PC-3 (cell line): ENCODE measurements at regions not wholly inside any gene's neighbourhood (a gene's known extent, or its start where the extent isn't known, plus 50 kb on each side); places are given as distances from the start of the nearest gene placed in this dataset.

ENCODE experiments used
- EZH2 ChIP-seq: fragments of 300-600 bp; sonication (generic); IDR thresholded peaks from one replicate; pipeline ENCODE4 v1.6.1; 2017; ENCODE audit warnings: antibody characterized with exemption, mild to moderate bottlenecking, low read length; ENCODE audit not compliant: unreplicated experiment
- TF ChIP-seq, protein P1 (sequence below): fragments of 300-600 bp; sonication (generic); conservative IDR thresholded peaks from 2 replicates; pipeline ENCODE4 v1.5.1; 2017; ENCODE audit warnings: antibody characterized with exemption, low read depth, mild to moderate bottlenecking, low read length

DNA sequence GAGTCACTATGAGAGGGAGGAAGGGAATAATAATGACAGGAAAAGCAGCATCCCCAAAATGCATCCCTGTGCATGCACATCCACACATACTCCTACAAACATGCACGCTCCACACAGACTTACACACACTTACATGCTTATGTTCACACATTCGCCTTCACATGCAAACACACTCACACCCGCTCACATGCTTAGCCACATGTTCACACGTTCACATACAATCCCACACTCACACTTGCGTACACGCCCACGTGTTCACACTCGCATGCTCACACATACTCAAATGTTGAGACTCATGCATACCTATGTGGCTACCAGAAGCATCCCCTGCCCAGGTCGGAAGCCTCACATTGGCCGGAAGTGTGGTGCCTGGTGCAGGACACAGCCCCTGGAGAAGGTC, 372.1 kb downstream of the MN1 start:
- TF ChIP-seq, protein P1, sequence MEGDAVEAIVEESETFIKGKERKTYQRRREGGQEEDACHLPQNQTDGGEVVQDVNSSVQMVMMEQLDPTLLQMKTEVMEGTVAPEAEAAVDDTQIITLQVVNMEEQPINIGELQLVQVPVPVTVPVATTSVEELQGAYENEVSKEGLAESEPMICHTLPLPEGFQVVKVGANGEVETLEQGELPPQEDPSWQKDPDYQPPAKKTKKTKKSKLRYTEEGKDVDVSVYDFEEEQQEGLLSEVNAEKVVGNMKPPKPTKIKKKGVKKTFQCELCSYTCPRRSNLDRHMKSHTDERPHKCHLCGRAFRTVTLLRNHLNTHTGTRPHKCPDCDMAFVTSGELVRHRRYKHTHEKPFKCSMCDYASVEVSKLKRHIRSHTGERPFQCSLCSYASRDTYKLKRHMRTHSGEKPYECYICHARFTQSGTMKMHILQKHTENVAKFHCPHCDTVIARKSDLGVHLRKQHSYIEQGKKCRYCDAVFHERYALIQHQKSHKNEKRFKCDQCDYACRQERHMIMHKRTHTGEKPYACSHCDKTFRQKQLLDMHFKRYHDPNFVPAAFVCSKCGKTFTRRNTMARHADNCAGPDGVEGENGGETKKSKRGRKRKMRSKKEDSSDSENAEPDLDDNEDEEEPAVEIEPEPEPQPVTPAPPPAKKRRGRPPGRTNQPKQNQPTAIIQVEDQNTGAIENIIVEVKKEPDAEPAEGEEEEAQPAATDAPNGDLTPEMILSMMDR: no peak
- no peak for TF ChIP-seq EZH2
